HEK293T (cell line): ENCODE measurements at regions not wholly inside any gene's neighbourhood (a gene's known extent, or its start where the extent isn't known, plus 50 kb on each side); places are given as distances from the start of the nearest gene placed in this dataset.

ENCODE experiments used
- LEF1 ChIP-seq: fragments of 450-650 bp; IDR thresholded peaks from 2 replicates; pipeline ENCODE4 v1.6.1; 2017; ENCODE audit warnings: mild to moderate bottlenecking, borderline replicate concordance
- NFRKB ChIP-seq: fragments of 450-650 bp; IDR thresholded peaks from 2 replicates; pipeline ENCODE4 v1.6.1; 2016; ENCODE audit warnings: mild to moderate bottlenecking, moderate library complexity
- SUZ12 ChIP-seq: fragments of 450-650 bp; IDR thresholded peaks from 2 replicates; pipeline ENCODE4 v1.6.1; 2016; ENCODE audit warnings: mild to moderate bottlenecking

- TF ChIP-seq SUZ12: no peak
- TF ChIP-seq LEF1: no peak
- TF ChIP-seq NFRKB: no peak
Observed at GRCh38 chr13:48595431-48596429, 58.0 kb upstream of the CYSLTR2 start.
